Gastroesophageal sphincter (tissue), 4 donors: ENCODE measurements at regions not wholly inside any gene's neighbourhood (a gene's known extent, or its start where the extent isn't known, plus 50 kb on each side); places are given as distances from the start of the nearest gene placed in this dataset.

Experiments
- ATAC-seq: fragments of 150-250 bp; one replicate; pipeline ENCODE4 v1.9.1; 2016; ENCODE audit warnings: mild to moderate bottlenecking, moderate library complexity
- H3K27ac ChIP-seq, 4 donors: fragments of 200-600 bp; sonication (generic) in 3 of 4; 1 replicate in 3 of 4; 2 replicates in 1 of 4; pipeline ENCODE4 v1.5.1; 2016 to 2019
- H3K27me3 ChIP-seq: fragments of 200-600 bp; sonication (generic); one replicate; pipeline ENCODE4 v1.5.1; 2019
- H3K36me3 ChIP-seq, 2 donors: fragments of 200-600 bp; sonication (generic); one replicate each; pipeline ENCODE4 v1.5.1; 2019; ENCODE audit warnings: control low read depth in 1 of 2
- H3K4me1 ChIP-seq, 3 donors: fragments of 200-600 bp; sonication (generic); 1 replicate in 2 of 3; 2 replicates in 1 of 3; pipeline ENCODE4 v1.5.1; 2016 to 2019; ENCODE audit warnings: control low read depth in 2 of 3
- H3K4me3 ChIP-seq, 2 donors: fragments of 200-600 bp; sonication (generic); one replicate each; pipeline ENCODE4 v1.5.1; 2019; ENCODE audit warnings: mild to moderate bottlenecking in 1 of 2, moderate library complexity in 1 of 2
- H3K9me3 ChIP-seq, 3 donors: fragments of 200-600 bp; sonication (generic); one replicate each; pipeline ENCODE4 v1.5.1; 2017 to 2019; ENCODE audit warnings: control low read depth in 2 of 3
- EP300 ChIP-seq: sonication (generic); formaldehyde crosslinking; IDR thresholded peaks from one replicate; pipeline ENCODE4 v1.6.1; 2017; ENCODE audit warnings: antibody characterized with exemption, mild to moderate bottlenecking
- POLR2A ChIP-seq, 2 donors: fragments of 450-650 bp; IDR thresholded peaks; one replicate each; pipeline ENCODE4 v1.6.1; 2017; ENCODE audit warnings: antibody characterized with exemption in 2 of 2, mild to moderate bottlenecking in 2 of 2, moderate library complexity in 1 of 2
- POLR2AphosphoS5 ChIP-seq: sonication (generic); formaldehyde crosslinking; IDR thresholded peaks from one replicate; pipeline ENCODE4 v1.6.1; 2017; ENCODE audit warnings: antibody characterized with exemption
- WGBS, 2 donors: methylation state at CpG; one replicate each; pipeline ENCODE4 v1.1.5; 2018; ENCODE audit warnings: low coverage in 1 of 2; 5-methylcytosine and 5-hydroxymethylcytosine counted together
- TF ChIP-seq, protein P1 (sequence below), 4 experiments: fragments of 200-600 bp in 2 of 4; fragments of 450-650 bp in 2 of 4; sonication (generic) in 1 of 4; IDR thresholded peaks; one replicate each; pipeline ENCODE4 v1.5.1; 2017 to 2019; ENCODE audit warnings: antibody characterized with exemption in 4 of 4, mild to moderate bottlenecking in 2 of 4, moderate library complexity in 2 of 4

DNA sequence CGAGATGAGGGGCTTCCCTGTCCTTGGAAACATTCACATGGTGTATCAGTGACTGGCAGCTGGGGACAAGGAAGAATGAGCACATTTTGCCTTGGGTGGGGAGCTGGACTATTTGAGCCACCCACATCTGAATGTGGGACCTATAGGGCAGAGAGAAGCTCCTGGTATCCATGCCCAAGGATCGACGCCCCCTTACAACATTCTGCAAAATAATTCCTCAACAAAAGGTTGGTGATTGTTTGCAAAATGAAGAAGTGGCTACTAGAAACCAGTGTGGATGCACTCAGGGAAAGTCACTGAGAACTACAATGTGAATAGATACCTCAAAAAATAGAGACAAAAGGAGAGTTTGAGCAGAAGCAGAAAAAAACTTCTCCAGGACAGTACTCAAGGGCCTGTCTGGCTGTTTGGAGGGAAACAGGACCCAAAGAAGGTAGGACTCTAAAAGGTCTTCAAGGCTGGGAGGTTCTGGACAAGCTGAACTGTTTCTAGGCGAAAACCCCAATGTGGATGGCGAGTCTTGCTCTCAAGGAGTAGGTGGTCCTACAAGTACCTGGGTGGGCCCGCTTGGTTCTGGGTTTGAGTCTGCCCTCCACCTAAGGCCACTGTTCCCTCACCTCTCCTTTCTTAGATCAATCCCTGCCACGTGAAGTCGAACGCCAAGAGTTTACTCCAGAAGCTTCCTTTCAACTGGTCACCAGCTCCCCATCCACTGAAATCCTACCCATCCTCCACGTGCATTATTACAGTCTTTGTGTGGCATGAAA is 125.0 kb upstream of the ZNF746 start:
- 65 to 85% methylated on average over 5 to 8 of the region's 10 CpGs for WGBS, 2 donors
- H3K4me3 ChIP-seq: peak overlapping the region in 1 of 2 donors; percentile 99

DNA sequence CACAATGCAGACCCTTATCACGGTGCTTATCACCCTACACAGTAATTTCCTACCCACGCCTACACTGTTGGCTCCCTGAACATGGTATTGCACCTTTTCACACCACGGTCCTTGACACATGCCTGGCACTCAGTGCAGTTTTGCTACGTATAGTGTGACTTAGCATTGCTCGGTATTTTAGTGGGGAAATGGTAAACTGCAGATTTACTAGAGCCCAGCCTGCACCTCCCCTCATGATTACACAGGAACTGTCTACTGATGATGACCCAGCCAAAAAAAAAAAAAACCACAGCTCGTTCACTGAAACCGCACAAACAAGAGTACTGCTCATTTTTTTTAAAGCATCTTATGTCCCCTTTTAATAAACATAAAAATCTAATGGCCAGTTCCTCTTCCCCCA is 124.2 kb upstream of the ZNF746 start:
- peaks cover 0 to 54% of the 10 kb centered on the region in 2 donors for H3K36me3 ChIP-seq
- 63 to 81% methylated on average over 3 to 7 of the region's 7 CpGs for WGBS, 2 donors
- TF ChIP-seq, protein P1, sequence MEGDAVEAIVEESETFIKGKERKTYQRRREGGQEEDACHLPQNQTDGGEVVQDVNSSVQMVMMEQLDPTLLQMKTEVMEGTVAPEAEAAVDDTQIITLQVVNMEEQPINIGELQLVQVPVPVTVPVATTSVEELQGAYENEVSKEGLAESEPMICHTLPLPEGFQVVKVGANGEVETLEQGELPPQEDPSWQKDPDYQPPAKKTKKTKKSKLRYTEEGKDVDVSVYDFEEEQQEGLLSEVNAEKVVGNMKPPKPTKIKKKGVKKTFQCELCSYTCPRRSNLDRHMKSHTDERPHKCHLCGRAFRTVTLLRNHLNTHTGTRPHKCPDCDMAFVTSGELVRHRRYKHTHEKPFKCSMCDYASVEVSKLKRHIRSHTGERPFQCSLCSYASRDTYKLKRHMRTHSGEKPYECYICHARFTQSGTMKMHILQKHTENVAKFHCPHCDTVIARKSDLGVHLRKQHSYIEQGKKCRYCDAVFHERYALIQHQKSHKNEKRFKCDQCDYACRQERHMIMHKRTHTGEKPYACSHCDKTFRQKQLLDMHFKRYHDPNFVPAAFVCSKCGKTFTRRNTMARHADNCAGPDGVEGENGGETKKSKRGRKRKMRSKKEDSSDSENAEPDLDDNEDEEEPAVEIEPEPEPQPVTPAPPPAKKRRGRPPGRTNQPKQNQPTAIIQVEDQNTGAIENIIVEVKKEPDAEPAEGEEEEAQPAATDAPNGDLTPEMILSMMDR (IDR thresholded peaks at IDR 0.05): no peak
- H3K4me1 ChIP-seq: peaks cover 0 to 37% (median 13%) of the 10 kb centered on the region in 3 donors
- H3K4me3 ChIP-seq: no peak overlapping the region
- H3K27ac ChIP-seq: no peak overlapping the region
- ATAC-seq: no peak
- no peaks in the 10 kb centered on the region for H3K27me3 ChIP-seq
- H3K9me3 ChIP-seq: no peaks in the 10 kb centered on the region

More for the DNA sequence above, 125.0 kb upstream of the ZNF746 start:
- Histone ChIP-seq H3K27me3 (no peaks in the 10 kb centered on the region), H3K27ac (peak overlapping the region in 1 of 4 donors; percentile 93), H3K36me3 (peaks cover 0 to 45% of the 10 kb centered on the region in 2 donors), H3K4me1 (peaks cover 0 to 37% (median 13%) of the 10 kb centered on the region in 3 donors), H3K9me3 (no peaks in the 10 kb centered on the region)
- ATAC-seq: no peak
- TF ChIP-seq POLR2AphosphoS5 (no peak), POLR2A (IDR thresholded peaks at IDR 0.05) (no peak), EP300 (no peak)
- TF ChIP-seq, protein P1 (IDR thresholded peaks at IDR 0.05): no peak

DNA sequence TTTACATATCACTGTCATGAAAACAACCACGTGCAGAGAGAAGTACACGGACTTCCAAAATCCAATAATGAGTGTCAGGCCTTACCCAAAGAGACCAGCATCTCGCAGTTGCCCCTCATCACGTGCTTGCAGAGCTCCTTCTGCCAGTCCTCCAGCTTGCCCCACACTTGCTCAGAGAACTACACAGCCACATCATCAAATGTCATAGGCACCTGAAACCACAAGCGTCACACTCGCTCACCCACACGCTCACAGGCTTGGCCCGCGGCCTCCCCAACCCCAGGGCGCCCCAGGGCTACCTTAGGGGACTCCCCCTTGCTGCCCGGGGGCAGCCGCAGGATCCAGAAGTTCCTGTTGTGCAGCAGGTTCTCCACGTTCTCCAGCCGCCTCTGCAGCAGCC is 123.4 kb upstream of the ZNF746 start:
- no peak for ATAC-seq
- Histone ChIP-seq H3K27me3 (no peaks in the 10 kb centered on the region), H3K4me1 (peaks cover 0 to 37% (median 13%) of the 10 kb centered on the region in 3 donors), H3K4me3 (no peak overlapping the region), H3K9me3 (no peaks in the 10 kb centered on the region), H3K36me3 (peaks cover 0 to 62% of the 10 kb centered on the region in 2 donors), H3K27ac (no peak overlapping the region)
- no peak for TF ChIP-seq POLR2AphosphoS5
- no peak for TF ChIP-seq POLR2A (IDR thresholded peaks at IDR 0.05)
- TF ChIP-seq, protein P1 (IDR thresholded peaks at IDR 0.05): no peak
- no peak for TF ChIP-seq EP300
- WGBS, 2 donors: 69% methylated on average over 7 of the region's 14 CpGs; no CpG with 5 or more reads in 1 of the 2 donors

DNA sequence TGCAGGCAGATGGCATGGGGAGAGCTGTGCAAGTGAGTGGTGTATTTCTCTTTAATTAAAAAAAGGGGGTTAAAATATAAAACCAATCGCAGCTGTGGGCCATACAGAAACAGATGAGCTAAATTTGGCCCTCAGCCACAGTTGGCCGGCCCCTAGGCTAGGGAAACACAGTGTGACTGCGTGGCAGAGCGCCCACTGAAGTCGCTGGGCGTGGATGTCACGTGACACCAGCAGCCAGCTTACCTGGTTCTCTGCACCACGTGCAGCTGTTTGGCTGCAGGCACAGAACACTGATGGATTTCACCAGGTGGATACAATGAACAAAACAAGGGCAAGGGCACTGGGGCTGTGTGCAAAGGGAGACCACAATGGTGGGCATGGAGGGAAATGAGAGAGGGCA is 119.3 kb upstream of the ZNF746 start:
- Histone ChIP-seq H3K4me1 (peaks cover 0 to 5% (median 0%) of the 10 kb centered on the region in 3 donors), H3K9me3 (no peaks in the 10 kb centered on the region), H3K4me3 (no peak overlapping the region), H3K27me3 (no peaks in the 10 kb centered on the region), H3K27ac (no peak overlapping the region), H3K36me3 (peaks cover 0 to 98% of the 10 kb centered on the region in 2 donors)
- ATAC-seq: no peak
- TF ChIP-seq POLR2A (IDR thresholded peaks at IDR 0.05) (no peak), EP300 (no peak), POLR2AphosphoS5 (no peak)
- TF ChIP-seq, protein P1 (IDR thresholded peaks at IDR 0.05): no peak
- WGBS, 2 donors: 61% methylated on average over 3 of the region's 8 CpGs; no CpG with 5 or more reads in 1 of the 2 donors

DNA sequence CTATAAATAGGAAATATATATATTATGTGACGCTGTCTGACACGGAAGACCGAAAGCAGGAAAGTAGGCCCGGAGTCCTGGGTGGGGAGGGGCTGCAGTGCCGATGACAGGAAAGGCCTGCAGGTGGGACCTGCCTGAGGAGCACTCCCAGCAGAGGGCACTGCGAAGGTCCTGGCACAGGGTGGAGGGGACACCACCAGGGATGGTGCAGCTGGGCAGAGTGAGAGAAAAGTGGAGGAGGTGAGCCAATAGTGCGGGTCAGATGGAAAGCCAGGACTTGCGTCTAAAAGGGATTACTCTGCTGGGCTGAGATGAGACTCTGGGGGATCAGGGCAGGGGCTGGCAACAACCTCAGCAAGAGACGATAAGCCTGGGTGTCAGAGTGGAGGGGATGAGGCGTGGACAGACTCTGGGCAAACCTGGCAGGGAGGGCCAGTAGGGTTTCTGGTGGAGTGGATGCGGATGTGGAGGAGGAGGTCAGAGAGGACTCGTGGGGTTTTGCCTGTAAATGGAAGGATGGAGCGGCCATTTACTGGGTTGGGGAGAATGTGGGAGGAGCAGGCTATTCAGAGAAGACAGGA is 118.2 kb upstream of the ZNF746 start:
- H3K27me3 ChIP-seq: no peaks in the 10 kb centered on the region
- WGBS, 2 donors: 60 to 76% methylated on average over 12 to 13 of the region's 13 CpGs
- H3K4me1 ChIP-seq: peaks cover 0 to 3% (median 0%) of the 10 kb centered on the region in 3 donors
- no peak for TF ChIP-seq POLR2A (IDR thresholded peaks at IDR 0.05)
- no peak for TF ChIP-seq POLR2AphosphoS5
- no peak for TF ChIP-seq EP300
- TF ChIP-seq, protein P1 (IDR thresholded peaks at IDR 0.05): no peak
- H3K4me3 ChIP-seq: no peak overlapping the region
- no peaks in the 10 kb centered on the region for H3K9me3 ChIP-seq
- no peak for ATAC-seq
- H3K36me3 ChIP-seq: peaks cover 0 to 99% of the 10 kb centered on the region in 2 donors
- H3K27ac ChIP-seq: no peak overlapping the region
